PC-9 (cell line): ENCODE measurements at regions not wholly inside any gene's neighbourhood (a gene's known extent, or its start where the extent isn't known, plus 50 kb on each side); places are given as distances from the start of the nearest gene placed in this dataset.

Experiments
- BruUV-seq: library from RNA; stranded (reverse); fragments of 400-500 nt; replicated peaks from 2 replicates; lab custom pipeline; 2021; lab: Mats Ljungman, UMichigan
- CTCF ChIA-PET: fragments of 300-600 bp; sonication (Branson Sonifier 250); formaldehyde crosslinking; loops from one replicate; lab custom pipeline; 2022; ENCODE audit warnings: antibody characterized with exemption; lab: Charles Lee
- POLR2A ChIA-PET: fragments of 300-600 bp; sonication (Branson Sonifier 250); formaldehyde crosslinking; loops from one replicate; lab custom pipeline; 2022; ENCODE audit warnings: antibody characterized with exemption; ENCODE audit not compliant: unreplicated experiment; lab: Charles Lee
- DNase-seq, 2 experiments: peaks; one replicate each; pipeline versions ENCODE4 v3.0.0 to v3.0.0-alpha.2; 2015 to 2022; ENCODE audit warnings: mixed read lengths in 1 of 2
- H2AFZ ChIP-seq: fragments of 200-600 bp; sonication (generic); 2 replicates; pipeline ENCODE4 v1.8.1; 2017; ENCODE audit warnings: antibody characterized with exemption
- H3F3A ChIP-seq: fragments of 200-600 bp; sonication (generic); 2 replicates; pipeline ENCODE4 v1.8.1; 2017; ENCODE audit warnings: antibody characterized with exemption, mild to moderate bottlenecking, low read depth; ENCODE audit not compliant: insufficient read depth
- H3K27ac ChIP-seq: fragments of 200-600 bp; sonication (generic); 2 replicates; pipeline ENCODE4 v1.6.1; 2016; ENCODE audit warnings: mixed run types
- H3K27me3 ChIP-seq: fragments of 200-600 bp; sonication (generic); 2 replicates; pipeline ENCODE4 v1.6.1; 2016; ENCODE audit warnings: low read depth, mixed run types; ENCODE audit not compliant: insufficient read depth
- H3K36me3 ChIP-seq: fragments of 200-600 bp; sonication (generic); 2 replicates; pipeline ENCODE4 v1.6.1; 2016; ENCODE audit warnings: low read depth, mixed run types
- H3K4me1 ChIP-seq: fragments of 200-600 bp; sonication (generic); replicated peaks from 2 replicates; pipeline ENCODE4 v1.6.1; 2016; ENCODE audit warnings: mixed run types; ENCODE audit not compliant: insufficient read depth
- H3K4me2 ChIP-seq: fragments of 200-600 bp; sonication (generic); 2 replicates; pipeline ENCODE4 v1.6.1; 2017; ENCODE audit warnings: mixed run types
- H3K4me3 ChIP-seq: fragments of 200-600 bp; sonication (generic); 2 replicates; pipeline ENCODE4 v1.6.1; 2016; ENCODE audit warnings: mixed run types
- H3K79me2 ChIP-seq: fragments of 200-600 bp; sonication (generic); 2 replicates; pipeline ENCODE4 v1.6.1; 2017; ENCODE audit warnings: low read depth, mixed run types
- H3K9me2 ChIP-seq: fragments of 200-600 bp; sonication (generic); 2 replicates; pipeline ENCODE4 v1.8.1; 2017; ENCODE audit warnings: mild to moderate bottlenecking; ENCODE audit not compliant: insufficient read depth
- H3K9me3 ChIP-seq: fragments of 200-600 bp; sonication (generic); 2 replicates; pipeline ENCODE4 v1.8.1; 2016; ENCODE audit warnings: low read depth; ENCODE audit not compliant: insufficient read depth
- H4K20me1 ChIP-seq: fragments of 200-600 bp; sonication (generic); 2 replicates; pipeline ENCODE4 v1.8.1; 2017; ENCODE audit not compliant: insufficient read depth
- CTCF ChIP-seq: fragments of 200-600 bp; sonication (generic); conservative IDR thresholded peaks from 2 replicates; pipeline ENCODE4 v1.6.1; 2017; ENCODE audit warnings: mixed run types, antibody characterized with exemption, mild to moderate bottlenecking, moderate library complexity
- EZH2 ChIP-seq: fragments of 200-600 bp; sonication (generic); IDR thresholded peaks from 2 replicates; pipeline ENCODE4 v1.8.0; 2017; ENCODE audit warnings: antibody characterized with exemption, low read depth
- intact Hi-C: fragments of 100-400 bp; cut with micrococcal nuclease; formaldehyde crosslinking; loops from one replicate; pipeline ENCODE4 v1.10.0; 2022; ENCODE audit not compliant: unreplicated experiment

- BruUV-seq = no TSS peak
These were observed 478.1 kb downstream of the TTLL7 start for GRCh38 chr1:83520797-83521196.

GRCh38 chr1:83516369-83516768 lies 482.6 kb downstream of the TTLL7 start:
- Histone ChIP-seq H3K4me2 (no peak overlapping the region), H4K20me1 (no peaks in the 10 kb centered on the region), H3K4me1 (no peaks in the 10 kb centered on the region), H3K9me2 (no peaks in the 10 kb centered on the region), H3K9me3 (no peaks in the 10 kb centered on the region), H3K27me3 (no peaks in the 10 kb centered on the region), H3K4me3 (no peak overlapping the region), H2AFZ (no peak overlapping the region), H3K36me3 (no peaks in the 10 kb centered on the region), H3F3A (no peaks in the 10 kb centered on the region), H3K79me2 (no peaks in the 10 kb centered on the region), H3K27ac (no peak overlapping the region)
- intact Hi-C loops = no loop called here
- BruUV-seq = no TSS peak
- POLR2A ChIA-PET = no interaction called here
- CTCF ChIA-PET = no interaction called here
- TF ChIP-seq CTCF = no peak
- no peak for TF ChIP-seq EZH2
- no peak for DNase-seq

More at GRCh38 chr1:83520797-83521196, 478.1 kb downstream of the TTLL7 start:
- no peaks in the 10 kb centered on the region for H3K27me3 ChIP-seq
- H3K4me2 ChIP-seq = no peak overlapping the region
- H2AFZ ChIP-seq = no peak overlapping the region
- CTCF ChIA-PET = interaction anchor here (0.6 kb wide), 1 partner anchor 74 kb away, joined by 3 read pairs; no protein-coding TSS in a partner anchor
- H3K4me3 ChIP-seq = no peak overlapping the region
- no peaks in the 10 kb centered on the region for H4K20me1 ChIP-seq
- TF ChIP-seq EZH2 (no peak), CTCF (no peak)
- H3K9me3 ChIP-seq = no peaks in the 10 kb centered on the region
- H3K4me1 ChIP-seq = no peaks in the 10 kb centered on the region
- no peaks in the 10 kb centered on the region for H3K79me2 ChIP-seq
- DNase-seq = no peak
- intact Hi-C loops = no loop called here
- H3K9me2 ChIP-seq = no peaks in the 10 kb centered on the region; the same call in 1 of the 2 replicates
- no peaks in the 10 kb centered on the region for H3K36me3 ChIP-seq
- POLR2A ChIA-PET = no interaction called here
- H3K27ac ChIP-seq = no peak overlapping the region
- H3F3A ChIP-seq = no peaks in the 10 kb centered on the region

- Histone ChIP-seq H3K4me1 (no peaks in the 10 kb centered on the region), H3K79me2 (no peaks in the 10 kb centered on the region), H2AFZ (no peak overlapping the region), H3K4me3 (no peak overlapping the region), H4K20me1 (no peaks in the 10 kb centered on the region), H3K27ac (no peak overlapping the region), H3K4me2 (no peak overlapping the region), H3K9me3 (no peaks in the 10 kb centered on the region), H3K36me3 (no peaks in the 10 kb centered on the region), H3K9me2 (no peaks in the 10 kb centered on the region), H3F3A (no peaks in the 10 kb centered on the region), H3K27me3 (no peaks in the 10 kb centered on the region)
- ChIA-PET CTCF (no interaction called here), POLR2A (no interaction called here)
- BruUV-seq = no TSS peak
- no peak for TF ChIP-seq CTCF
- TF ChIP-seq EZH2 = no peak
- intact Hi-C loops = no loop called here
- no peak for DNase-seq
These were observed 483.3 kb downstream of the TTLL7 start for GRCh38 chr1:83515578-83516154.
